KMS-11 (cell line): ENCODE measurements at regions not wholly inside any gene's neighbourhood (a gene's known extent, or its start where the extent isn't known, plus 50 kb on each side); places are given as distances from the start of the nearest gene placed in this dataset.

Experiments
- H2AFZ ChIP-seq: fragments of 200-600 bp; sonication (generic); 2 replicates; pipeline ENCODE4 v1.6.1; 2016; ENCODE audit warnings: antibody characterized with exemption, mixed run types, low read depth
- H3K27ac ChIP-seq: fragments of 200-600 bp; sonication (generic); 2 replicates; pipeline ENCODE4 v1.6.1; 2016; ENCODE audit warnings: mild to moderate bottlenecking, mixed run types
- H3K27me3 ChIP-seq: fragments of 200-600 bp; sonication (generic); 2 replicates; pipeline ENCODE4 v1.6.1; 2017; ENCODE audit warnings: mild to moderate bottlenecking, low read depth, mixed run types, moderate library complexity; ENCODE audit not compliant: insufficient read depth
- H3K36me3 ChIP-seq: fragments of 200-600 bp; sonication (generic); 2 replicates; pipeline ENCODE4 v1.6.1; 2017; ENCODE audit warnings: mild to moderate bottlenecking, mixed run types; ENCODE audit not compliant: insufficient read depth
- H3K4me1 ChIP-seq: fragments of 200-600 bp; sonication (generic); 2 replicates; pipeline ENCODE4 v1.6.1; 2016; ENCODE audit warnings: mild to moderate bottlenecking, low read depth, mixed run types; ENCODE audit not compliant: poor library complexity, severe bottlenecking
- H3K4me2 ChIP-seq: fragments of 200-600 bp; sonication (generic); 2 replicates; pipeline ENCODE4 v1.7.0; 2016; ENCODE audit warnings: mild to moderate bottlenecking, mixed run types
- H3K4me3 ChIP-seq: fragments of 200-600 bp; sonication (generic); IDR thresholded peaks from 2 replicates; pipeline ENCODE4 v1.6.1; 2017; ENCODE audit warnings: low read depth, low read length, mixed read lengths; ENCODE audit not compliant: insufficient read depth
- H3K79me2 ChIP-seq: fragments of 200-600 bp; sonication (generic); 2 replicates; pipeline ENCODE4 v1.6.1; 2016; ENCODE audit warnings: low read depth, mixed run types; ENCODE audit not compliant: insufficient read depth
- H3K9ac ChIP-seq: fragments of 200-600 bp; sonication (generic); 2 replicates; pipeline ENCODE4 v1.6.1; 2016; ENCODE audit warnings: mild to moderate bottlenecking, mixed run types
- H4K20me1 ChIP-seq: fragments of 200-600 bp; sonication (generic); 2 replicates; pipeline ENCODE4 v1.6.1; 2016; ENCODE audit warnings: mild to moderate bottlenecking, mixed run types; ENCODE audit not compliant: insufficient read depth
- TF ChIP-seq, protein P1 (sequence below): fragments of 200-600 bp; sonication (generic); conservative IDR thresholded peaks from 2 replicates; pipeline ENCODE4 v1.6.1; 2017; ENCODE audit warnings: low read depth, mild to moderate bottlenecking, antibody characterized with exemption, low read length, moderate library complexity, mixed read lengths

DNA sequence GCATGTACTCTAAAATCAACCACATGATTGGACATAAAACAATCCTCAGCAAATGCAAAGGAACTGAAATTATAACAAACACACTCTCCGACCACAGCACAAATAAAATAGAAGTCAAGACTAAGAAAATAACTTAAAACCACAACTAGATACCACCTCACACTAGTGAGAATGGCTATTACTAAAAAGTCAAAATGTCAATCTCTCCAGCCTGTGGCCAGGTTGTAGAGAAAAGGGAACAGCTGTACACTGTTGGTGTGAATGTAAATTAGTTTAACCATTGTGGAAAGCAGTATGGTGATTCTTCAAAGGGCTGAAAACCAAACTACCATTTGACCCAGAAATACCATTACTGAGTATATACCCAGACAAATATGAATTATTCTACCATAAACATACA is 1025.7 kb upstream of the TENM4 start:
- Histone ChIP-seq H2AFZ (no peak overlapping the region), H3K27me3 (no peaks in the 10 kb centered on the region), H3K4me3 (no peak overlapping the region), H3K9ac (no peak overlapping the region), H3K79me2 (no peaks in the 10 kb centered on the region), H3K36me3 (no peaks in the 10 kb centered on the region), H4K20me1 (no peaks in the 10 kb centered on the region), H3K4me1 (no peaks in the 10 kb centered on the region), H3K4me2 (no peak overlapping the region), H3K27ac (no peak overlapping the region)
- TF ChIP-seq, protein P1, sequence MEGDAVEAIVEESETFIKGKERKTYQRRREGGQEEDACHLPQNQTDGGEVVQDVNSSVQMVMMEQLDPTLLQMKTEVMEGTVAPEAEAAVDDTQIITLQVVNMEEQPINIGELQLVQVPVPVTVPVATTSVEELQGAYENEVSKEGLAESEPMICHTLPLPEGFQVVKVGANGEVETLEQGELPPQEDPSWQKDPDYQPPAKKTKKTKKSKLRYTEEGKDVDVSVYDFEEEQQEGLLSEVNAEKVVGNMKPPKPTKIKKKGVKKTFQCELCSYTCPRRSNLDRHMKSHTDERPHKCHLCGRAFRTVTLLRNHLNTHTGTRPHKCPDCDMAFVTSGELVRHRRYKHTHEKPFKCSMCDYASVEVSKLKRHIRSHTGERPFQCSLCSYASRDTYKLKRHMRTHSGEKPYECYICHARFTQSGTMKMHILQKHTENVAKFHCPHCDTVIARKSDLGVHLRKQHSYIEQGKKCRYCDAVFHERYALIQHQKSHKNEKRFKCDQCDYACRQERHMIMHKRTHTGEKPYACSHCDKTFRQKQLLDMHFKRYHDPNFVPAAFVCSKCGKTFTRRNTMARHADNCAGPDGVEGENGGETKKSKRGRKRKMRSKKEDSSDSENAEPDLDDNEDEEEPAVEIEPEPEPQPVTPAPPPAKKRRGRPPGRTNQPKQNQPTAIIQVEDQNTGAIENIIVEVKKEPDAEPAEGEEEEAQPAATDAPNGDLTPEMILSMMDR: no peak

- TF ChIP-seq, protein P1: no peak
- Histone ChIP-seq H2AFZ (no peak overlapping the region), H4K20me1 (no peaks in the 10 kb centered on the region), H3K27me3 (no peaks in the 10 kb centered on the region), H3K9ac (no peak overlapping the region), H3K27ac (no peak overlapping the region), H3K36me3 (no peaks in the 10 kb centered on the region), H3K79me2 (no peaks in the 10 kb centered on the region), H3K4me1 (no peaks in the 10 kb centered on the region), H3K4me2 (no peak overlapping the region), H3K4me3 (no peak overlapping the region)
Measured at GRCh38 chr11:80462211-80462610, 1021.4 kb upstream of the TENM4 start.

GRCh38 chr11:80458376-80458775 is 1017.5 kb upstream of the TENM4 start:
- Histone ChIP-seq H3K4me1 (no peaks in the 10 kb centered on the region), H3K4me2 (no peak overlapping the region), H3K36me3 (no peaks in the 10 kb centered on the region), H3K27ac (no peak overlapping the region), H4K20me1 (no peaks in the 10 kb centered on the region), H3K4me3 (no peak overlapping the region), H3K79me2 (no peaks in the 10 kb centered on the region), H3K27me3 (no peaks in the 10 kb centered on the region), H2AFZ (no peak overlapping the region), H3K9ac (no peak overlapping the region)
- TF ChIP-seq, protein P1: no peak

GRCh38 chr11:80457823-80458222 is 1017.0 kb upstream of the TENM4 start:
- Histone ChIP-seq H3K9ac (no peak overlapping the region), H3K4me1 (no peaks in the 10 kb centered on the region), H2AFZ (no peak overlapping the region), H3K4me3 (no peak overlapping the region), H3K27ac (no peak overlapping the region), H3K27me3 (no peaks in the 10 kb centered on the region), H4K20me1 (no peaks in the 10 kb centered on the region), H3K4me2 (no peak overlapping the region), H3K79me2 (no peaks in the 10 kb centered on the region), H3K36me3 (no peaks in the 10 kb centered on the region)
- TF ChIP-seq, protein P1: no peak
